Activated B cell treated with CpG ODN at 0.5 μM for 24 hours (primary cell): ENCODE measurements at regions not wholly inside any gene's neighbourhood (a gene's known extent, or its start where the extent isn't known, plus 50 kb on each side); places are given as distances from the start of the nearest gene placed in this dataset.
"Not testable (repeated sequence)": the region's sequence is repeated elsewhere in the genome, so short reads cannot be mapped to it uniquely, and the experiment has no call there.

Experiments used
- ATAC-seq: fragments of 200-7000 bp; cut with Tn5 transposase; one replicate; pipeline ENCODE4 v1.10.0; 2021; ENCODE audit warnings: low read depth, mild to moderate bottlenecking, moderate library complexity
- CTCF ChIA-PET: fragments of 350-600 bp; sonication (Branson Sonifier 250); formaldehyde crosslinking; loops from one replicate; lab custom pipeline; 2021; ENCODE audit warnings: antibody characterized with exemption; lab: Charles Lee
- POLR2A ChIA-PET: fragments of 350-600 bp; sonication (Branson Sonifier 250); formaldehyde crosslinking; loops from one replicate; lab custom pipeline; 2021; ENCODE audit warnings: antibody characterized with exemption; lab: Charles Lee
- DNase-seq: peaks from one replicate; pipeline ENCODE4 v3.0.0; 2022
- H3K27ac Mint-ChIP-seq: one replicate; pipeline ENCODE4 v1.8.0; 2020; ENCODE audit warnings: mixed read lengths
- H3K27me3 Mint-ChIP-seq: one replicate; pipeline ENCODE4 v1.8.0; 2021; ENCODE audit warnings: mixed read lengths
- H3K36me3 Mint-ChIP-seq: one replicate; pipeline ENCODE4 v1.8.0; 2021; ENCODE audit warnings: low read depth, mixed read lengths
- H3K4me1 Mint-ChIP-seq: one replicate; pipeline ENCODE4 v1.8.0; 2021; ENCODE audit warnings: mixed read lengths
- H3K4me3 Mint-ChIP-seq: one replicate; pipeline ENCODE4 v1.8.0; 2020; ENCODE audit warnings: mild to moderate bottlenecking, mixed read lengths
- H3K9me3 Mint-ChIP-seq: one replicate; pipeline ENCODE4 v1.8.0; 2020; ENCODE audit warnings: mixed read lengths
- CTCF ChIP-seq: fragments of 200-600 bp; IDR thresholded peaks from one replicate; pipeline ENCODE4 v1.8.0; 2022; ENCODE audit warnings: antibody characterized with exemption, mild to moderate bottlenecking
- intact Hi-C: fragments of 100-400 bp; cut with micrococcal nuclease; formaldehyde crosslinking; loops from one replicate; pipeline ENCODE4 v1.15.1; 2024

DNA sequence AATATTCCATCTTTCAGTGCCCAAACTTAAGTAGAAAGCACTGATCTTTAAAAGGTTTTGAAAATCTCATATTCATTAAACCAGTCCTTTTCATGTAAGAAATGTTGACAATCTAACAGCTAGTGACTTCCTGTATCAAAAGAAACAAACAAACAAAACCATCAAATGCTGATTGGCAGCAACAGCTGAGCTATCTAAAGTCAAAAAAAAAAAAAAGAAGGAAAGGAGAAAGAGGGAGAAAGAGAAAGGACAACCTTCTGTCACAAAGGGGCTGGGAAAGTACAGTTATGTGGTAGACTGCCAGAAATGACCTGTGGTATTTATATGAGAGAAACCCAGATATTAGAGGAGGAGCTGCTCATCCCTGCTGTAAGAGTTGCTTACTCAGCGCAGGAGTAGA, 614.6 kb upstream of the SMIM31 start:
- intact Hi-C loops = no loop called here
- no peaks in the 10 kb centered on the region for H3K4me1 Mint-ChIP-seq
- H3K36me3 Mint-ChIP-seq = no peaks in the 10 kb centered on the region
- POLR2A ChIA-PET = no interaction called here
- TF ChIP-seq CTCF = no peak
- DNase-seq (no peak), ATAC-seq (no peak)
- peaks cover 4% of the 10 kb centered on the region for H3K9me3 Mint-ChIP-seq
- H3K4me3 Mint-ChIP-seq = no peak overlapping the region
- H3K27me3 Mint-ChIP-seq = no peaks in the 10 kb centered on the region
- no peak overlapping the region for H3K27ac Mint-ChIP-seq
- CTCF ChIA-PET = no interaction called here

GRCh38 chr4:164141755-164142375, 612.1 kb upstream of the SMIM31 start:
- ATAC-seq, intact Hi-C loops, POLR2A ChIA-PET, H3K27me3 Mint-ChIP-seq, H3K4me3 Mint-ChIP-seq, H3K4me1 Mint-ChIP-seq, H3K27ac Mint-ChIP-seq, DNase-seq, H3K9me3 Mint-ChIP-seq, CTCF ChIA-PET, H3K36me3 Mint-ChIP-seq: not testable (repeated sequence)

DNA sequence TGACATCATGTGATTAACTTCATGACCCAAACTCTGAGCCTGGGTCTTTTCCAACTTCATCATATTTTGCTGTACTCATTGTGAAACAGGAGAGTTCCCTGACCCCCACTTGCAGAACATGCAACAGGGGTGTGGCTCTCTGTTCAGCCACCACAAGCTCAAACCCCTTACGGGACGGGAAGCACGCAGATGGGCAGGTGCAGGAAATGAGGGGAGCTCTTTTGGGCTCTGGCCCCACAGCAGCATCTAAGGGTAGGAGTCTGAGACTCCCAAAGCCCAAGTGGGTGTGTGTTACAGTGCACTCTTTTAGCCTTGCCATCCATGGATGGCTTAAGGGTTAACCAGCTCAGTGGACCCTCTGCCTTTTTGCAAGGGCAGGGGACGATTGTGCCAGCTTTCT, 599.5 kb upstream of the SMIM31 start:
- Mint-ChIP-seq H3K36me3 (no peaks in the 10 kb centered on the region), H3K27ac (no peak overlapping the region), H3K9me3 (no peaks in the 10 kb centered on the region), H3K4me3 (no peak overlapping the region), H3K27me3 (no peaks in the 10 kb centered on the region), H3K4me1 (no peaks in the 10 kb centered on the region)
- ChIA-PET POLR2A (no interaction called here), CTCF (no interaction called here)
- intact Hi-C loops = no loop called here
- TF ChIP-seq CTCF = no peak
- no peak for DNase-seq
- no peak for ATAC-seq

GRCh38 chr4:164169591-164169990, 584.3 kb upstream of the SMIM31 start:
- ChIA-PET CTCF (no interaction called here), POLR2A (no interaction called here)
- Mint-ChIP-seq H3K36me3 (no peaks in the 10 kb centered on the region), H3K9me3 (no peaks in the 10 kb centered on the region), H3K4me3 (no peak overlapping the region), H3K4me1 (no peaks in the 10 kb centered on the region), H3K27me3 (no peaks in the 10 kb centered on the region), H3K27ac (no peak overlapping the region)
- no peak for ATAC-seq
- DNase-seq = no peak
- no peak for TF ChIP-seq CTCF
- intact Hi-C loops = no loop called here

GRCh38 chr4:164177153-164177552, 576.8 kb upstream of the SMIM31 start:
- no peak for ATAC-seq
- H3K27me3 Mint-ChIP-seq = no peaks in the 10 kb centered on the region
- intact Hi-C loops = no loop called here
- no peak for DNase-seq
- no peaks in the 10 kb centered on the region for H3K9me3 Mint-ChIP-seq
- H3K4me3 Mint-ChIP-seq = no peak overlapping the region
- no peaks in the 10 kb centered on the region for H3K4me1 Mint-ChIP-seq
- no peaks in the 10 kb centered on the region for H3K36me3 Mint-ChIP-seq
- POLR2A ChIA-PET = no interaction called here
- CTCF ChIA-PET = no interaction called here
- no peak for TF ChIP-seq CTCF
- no peak overlapping the region for H3K27ac Mint-ChIP-seq

DNA sequence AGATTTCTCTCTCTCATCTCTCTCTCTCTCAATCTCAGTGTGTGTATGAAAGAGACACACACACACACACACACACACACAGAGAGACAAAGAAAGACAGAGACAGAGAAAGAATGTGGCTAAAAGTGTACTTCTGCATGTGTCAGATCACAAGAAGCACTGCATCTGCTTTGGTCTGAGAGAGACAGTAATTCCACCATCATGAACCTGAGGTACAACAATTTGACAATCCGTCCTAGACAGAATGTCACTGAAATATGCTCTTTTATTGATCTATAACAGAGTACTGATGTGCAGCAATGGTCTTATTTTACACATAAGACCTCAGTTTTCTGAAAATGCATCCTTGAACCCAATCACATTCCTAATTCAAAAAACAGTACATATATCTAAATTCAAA, 576.2 kb upstream of the SMIM31 start:
- Mint-ChIP-seq H3K36me3 (no peaks in the 10 kb centered on the region), H3K27me3 (no peaks in the 10 kb centered on the region)

More for the DNA sequence above, 576.2 kb upstream of the SMIM31 start:
- ATAC-seq (no peak), DNase-seq (no peak)
- Mint-ChIP-seq H3K4me3 (no peak overlapping the region), H3K9me3 (no peaks in the 10 kb centered on the region), H3K27ac (no peak overlapping the region), H3K4me1 (no peaks in the 10 kb centered on the region)
- intact Hi-C loops = no loop called here
- POLR2A ChIA-PET = no interaction called here
- CTCF ChIA-PET = no interaction called here
- no peak for TF ChIP-seq CTCF
